HG03442 (cell line): ENCODE measurements at regions not wholly inside any gene's neighbourhood (a gene's known extent, or its start where the extent isn't known, plus 50 kb on each side); places are given as distances from the start of the nearest gene placed in this dataset.

Experiments used
- ATAC-seq: cut with Tn5 transposase; IDR thresholded peaks from one replicate; pipeline ENCODE4 v1.9.1; 2021; ENCODE audit warnings: mild to moderate bottlenecking, moderate library complexity; ENCODE audit not compliant: unreplicated experiment

- no peak for ATAC-seq
These were observed 656.0 kb downstream of the MCTP2 start for GRCh38 chr15:94887391-94887790.

DNA sequence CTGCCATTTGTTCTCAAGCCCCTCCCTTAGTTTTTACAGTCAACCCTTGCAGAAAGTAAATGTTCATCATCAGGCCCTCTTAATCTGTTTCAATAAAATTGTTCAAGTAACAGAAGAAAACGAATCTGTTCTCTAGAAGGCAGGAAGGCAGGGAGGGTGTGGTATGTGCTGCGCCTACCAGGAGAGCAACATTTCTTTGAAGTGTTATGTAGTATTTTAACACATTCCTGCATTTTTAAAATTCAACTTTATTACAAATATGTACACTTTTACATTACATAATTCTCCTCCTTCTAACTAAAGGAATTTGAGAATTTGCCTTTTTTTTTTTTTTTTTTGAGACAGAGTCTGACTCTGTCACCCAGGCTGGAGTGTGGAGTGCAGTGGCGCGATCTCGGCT is 657.8 kb downstream of the MCTP2 start:
- no peak for ATAC-seq

GRCh38 chr15:94893091-94893490 is 661.7 kb downstream of the MCTP2 start:
- no peak for ATAC-seq

DNA sequence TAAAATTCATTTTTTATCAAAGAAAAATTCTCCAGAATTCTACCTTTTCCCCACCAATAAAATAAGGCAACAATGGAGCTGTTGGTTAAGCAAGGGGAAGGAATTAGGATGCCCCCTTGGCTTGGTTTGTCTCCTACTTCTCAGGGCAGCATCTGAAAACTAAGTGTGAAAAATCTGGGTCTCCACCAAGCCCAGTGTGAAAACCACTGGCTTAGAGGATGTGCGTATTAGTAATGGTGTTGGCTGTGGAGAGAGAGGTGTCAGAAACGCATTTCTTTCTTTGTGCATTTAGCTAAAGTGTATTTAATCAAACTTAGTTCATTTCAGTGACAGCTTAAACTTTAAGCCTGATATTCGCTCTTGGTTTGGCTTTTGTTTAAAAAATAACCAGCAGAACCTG is 662.7 kb downstream of the MCTP2 start:
- no peak for ATAC-seq

GRCh38 chr15:94909510-94909909 is 678.1 kb downstream of the MCTP2 start:
- ATAC-seq: no peak

DNA sequence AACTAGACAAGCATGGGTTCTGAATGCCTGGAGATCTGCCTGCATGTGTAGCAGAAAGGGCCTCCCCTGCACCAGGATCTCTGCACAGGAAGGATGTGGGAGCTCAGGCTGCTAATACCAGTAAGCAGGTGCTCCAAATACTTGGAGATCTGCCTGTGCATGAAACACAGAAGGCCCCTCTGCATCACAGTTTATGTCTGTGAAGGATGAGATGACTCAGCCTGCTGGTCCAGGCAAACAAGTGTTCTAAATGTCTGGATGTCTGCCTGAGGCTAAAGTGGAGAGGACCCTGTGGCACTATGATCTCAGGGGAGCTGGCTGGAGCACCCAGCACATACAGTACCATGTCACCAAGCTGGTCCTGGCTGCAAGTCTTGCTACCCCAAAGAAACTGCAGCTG is 678.8 kb downstream of the MCTP2 start:
- no peak for ATAC-seq

GRCh38 chr15:94912760-94913159 is 681.4 kb downstream of the MCTP2 start:
- no peak for ATAC-seq

DNA sequence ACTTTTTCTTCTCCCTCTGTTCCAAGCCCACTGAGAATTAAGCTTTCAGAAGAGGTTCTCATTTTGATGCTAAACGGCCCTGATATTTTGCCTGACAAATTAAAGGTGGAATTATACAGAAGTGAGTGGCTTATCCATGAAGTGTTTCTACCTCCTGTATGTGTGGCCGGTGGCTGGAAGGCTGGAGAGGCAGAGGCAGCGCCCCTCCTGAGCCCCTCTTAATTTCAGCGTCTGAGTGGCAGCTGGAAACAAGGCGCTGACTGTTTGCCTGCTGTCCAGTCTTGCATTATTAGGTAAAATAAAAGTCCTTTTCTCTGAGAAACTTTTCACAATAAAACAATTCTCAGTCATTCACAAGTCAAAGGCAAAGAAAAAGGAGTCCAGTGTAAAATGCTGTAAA is 685.7 kb downstream of the MCTP2 start:
- no peak for ATAC-seq

DNA sequence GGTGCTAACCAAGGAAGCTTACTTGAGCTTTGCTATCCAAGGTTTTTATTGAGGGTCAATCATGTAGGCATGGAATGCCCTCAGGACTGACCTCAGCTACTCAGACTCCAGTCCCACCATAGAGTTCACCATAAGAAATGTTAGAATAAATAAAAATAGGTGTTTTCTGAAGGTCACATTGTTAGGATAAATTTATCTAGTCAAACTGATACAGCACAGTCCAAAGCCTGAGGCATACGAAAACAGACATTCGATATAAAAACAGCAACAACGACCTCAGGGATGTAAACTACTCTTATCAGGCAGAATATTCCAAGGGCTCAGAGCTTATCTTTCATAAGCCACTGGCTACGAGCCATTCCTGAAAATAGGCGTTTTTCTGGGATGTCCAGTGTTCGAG is 690.6 kb downstream of the MCTP2 start:
- no peak for ATAC-seq

DNA sequence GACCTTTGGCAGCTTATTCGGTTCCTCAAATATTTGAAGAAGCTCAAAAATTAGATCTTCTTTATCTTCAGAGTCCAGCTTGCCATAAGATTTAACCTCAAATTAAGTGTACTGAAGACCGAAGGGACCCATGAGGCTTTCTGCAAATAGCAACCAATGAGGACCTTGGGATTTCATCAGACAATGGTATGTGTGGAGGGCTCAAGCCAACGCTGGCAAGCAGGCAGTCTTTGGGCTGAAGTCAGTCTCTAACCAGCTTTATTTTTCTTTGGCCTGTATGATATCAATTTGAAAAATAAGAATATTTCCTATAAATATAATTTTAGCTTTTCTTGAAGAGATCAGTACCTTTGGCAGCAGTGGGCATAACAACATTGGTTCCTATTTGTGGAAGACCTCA is 692.7 kb downstream of the MCTP2 start:
- ATAC-seq: no peak

GRCh38 chr15:94924971-94925598 is 693.7 kb downstream of the MCTP2 start:
- no peak for ATAC-seq

- ATAC-seq: no peak
These were observed 694.3 kb downstream of the MCTP2 start for GRCh38 chr15:94925680-94926079.

DNA sequence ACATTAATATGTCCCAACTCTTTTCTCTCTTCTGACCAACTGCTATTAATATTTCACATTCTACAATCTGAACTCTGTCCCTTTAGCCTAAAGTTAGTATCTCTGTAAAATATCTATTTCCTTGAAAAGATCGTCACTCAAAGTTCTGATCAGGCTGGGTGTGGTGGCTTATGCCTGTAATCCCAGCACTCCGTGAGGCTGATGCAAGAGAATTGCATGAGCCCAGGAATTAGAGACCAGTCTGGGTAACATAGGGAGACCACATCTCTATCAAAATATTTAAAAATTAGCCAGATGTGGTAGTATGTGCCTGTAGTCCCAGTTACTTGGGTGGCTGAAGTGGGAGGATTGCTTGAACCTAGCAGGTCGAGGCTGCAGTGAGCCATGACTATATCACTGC is 695.6 kb downstream of the MCTP2 start:
- ATAC-seq: no peak

DNA sequence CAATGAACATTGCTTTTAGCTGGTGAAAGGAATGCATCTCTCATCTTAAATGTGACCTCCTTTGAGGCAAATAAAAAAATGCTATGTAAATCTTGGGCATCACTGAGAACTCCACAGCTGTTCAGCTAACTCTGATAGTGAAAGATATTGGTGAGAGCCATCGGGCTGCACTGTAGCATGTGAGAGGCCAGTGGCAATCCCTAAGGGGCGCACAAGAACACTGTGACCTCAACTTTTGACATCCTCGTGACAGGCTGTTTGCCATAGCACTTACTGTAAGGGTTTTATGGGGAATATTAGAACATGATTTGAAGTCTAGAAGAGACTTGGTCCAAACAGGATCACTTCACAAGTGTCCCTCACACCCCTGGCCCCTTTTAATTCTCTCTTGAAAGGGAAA is 697.9 kb downstream of the MCTP2 start:
- ATAC-seq: no peak

GRCh38 chr15:94930441-94930840 is 699.1 kb downstream of the MCTP2 start:
- ATAC-seq: no peak

DNA sequence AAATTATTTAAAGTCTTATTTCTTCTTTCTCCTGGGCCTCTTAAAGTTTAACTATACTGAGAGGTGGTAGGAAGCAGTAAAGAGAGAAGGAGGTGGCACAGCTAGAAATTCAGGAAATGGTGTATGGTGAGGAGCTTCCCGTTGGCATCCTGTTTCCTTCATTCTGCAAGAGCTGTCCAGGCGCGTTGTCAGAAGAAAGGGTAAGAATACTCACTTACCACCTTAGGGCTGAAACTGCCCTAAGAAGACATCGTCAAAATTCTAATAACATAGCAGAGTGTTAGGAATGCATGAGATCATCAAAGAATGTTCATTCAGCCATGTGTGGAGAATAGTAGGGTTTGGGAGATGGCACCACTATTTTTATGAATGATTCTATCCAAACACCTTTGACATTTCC is 699.6 kb downstream of the MCTP2 start:
- no peak for ATAC-seq

- ATAC-seq: no peak
These were observed 703.1 kb downstream of the MCTP2 start for GRCh38 chr15:94934440-94934839.

GRCh38 chr15:94937242-94937641 is 705.9 kb downstream of the MCTP2 start:
- no peak for ATAC-seq

- no peak for ATAC-seq
These were observed 712.5 kb downstream of the MCTP2 start for GRCh38 chr15:94943888-94944287.

DNA sequence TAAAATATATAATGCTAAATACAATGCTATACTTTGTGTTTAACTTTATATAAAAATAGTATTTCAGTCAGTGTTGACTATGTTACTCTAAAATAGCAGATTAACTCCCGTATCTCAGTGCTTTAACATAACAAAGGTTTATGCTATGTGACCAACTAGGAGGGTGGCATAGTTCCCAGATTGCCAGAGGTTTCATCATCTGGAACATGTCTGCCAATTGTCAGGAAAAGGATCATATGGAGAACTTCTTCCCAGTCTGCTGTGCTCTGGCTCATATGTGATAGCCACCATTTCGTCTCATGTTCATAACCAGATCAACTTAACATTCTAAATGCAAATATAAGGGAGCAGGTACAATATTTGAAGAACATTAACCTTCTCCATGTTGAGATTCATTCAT is 720.2 kb downstream of the MCTP2 start:
- ATAC-seq: no peak

DNA sequence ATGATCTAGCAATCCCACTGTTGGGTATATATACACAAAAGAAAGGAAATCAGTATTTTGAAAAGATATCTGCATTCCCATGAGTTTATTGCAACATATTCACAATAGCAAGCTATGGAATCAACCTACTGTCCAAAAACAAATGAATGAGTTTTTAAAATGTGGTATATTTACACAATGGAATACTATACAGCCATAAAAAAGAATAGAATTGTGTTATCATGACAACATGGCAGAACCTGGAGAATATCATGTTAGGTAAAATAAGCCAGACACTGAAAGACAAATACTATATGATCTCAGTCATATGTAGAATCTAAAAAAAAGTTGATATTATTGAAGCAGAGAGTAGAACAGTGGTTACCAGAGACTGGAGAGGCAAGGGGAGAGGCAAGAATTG is 732.6 kb downstream of the MCTP2 start:
- no peak for ATAC-seq

GRCh38 chr15:94965593-94965992 is 734.2 kb downstream of the MCTP2 start:
- no peak for ATAC-seq

DNA sequence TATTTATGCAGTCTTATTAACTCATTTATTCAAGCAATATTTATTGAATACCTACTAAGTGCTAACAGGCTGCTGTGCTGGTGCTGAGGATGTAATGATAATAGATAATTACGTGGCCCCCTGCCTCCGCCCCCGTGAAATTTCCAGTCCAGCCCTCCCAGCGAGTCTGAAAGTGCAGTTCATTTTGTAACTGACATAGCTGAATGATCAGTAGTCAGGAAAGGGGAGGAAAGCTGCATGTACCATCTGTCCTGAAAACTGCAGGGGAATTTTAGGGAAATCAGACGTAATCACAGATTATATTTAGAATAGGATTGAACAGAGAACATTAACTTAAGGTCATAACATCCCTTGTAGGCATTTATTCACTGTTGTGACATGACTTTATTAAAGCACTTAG is 736.8 kb downstream of the MCTP2 start:
- no peak for ATAC-seq

- no peak for ATAC-seq
These were observed 738.7 kb downstream of the MCTP2 start for GRCh38 chr15:94970096-94970495.
